ENCODE measurements at regions not wholly inside any gene's neighbourhood (a gene's known extent, or its start where the extent isn't known, plus 50 kb on each side); places are given as distances from the start of the nearest gene placed in this dataset.

GRCh38 chr19:32018014-32018413, 327.4 kb upstream of the ZNF507 start:
- no peak for ATAC-seq
- WGBS, 2 donors (ENCODE audit: low coverage in 1 of 2): 0 to 46% methylated on average over 1 to 6 of the region's 6 CpGs
- Histone ChIP-seq H3K27me3 (peaks cover 2% of the 10 kb centered on the region), H3K27ac (no peak overlapping the region), H3K36me3 (no peaks in the 10 kb centered on the region), H3K4me3 (no peak overlapping the region), H3K4me1 (peaks cover 0 to 5% (median 0%) of the 10 kb centered on the region in 3 donors), H3K9me3 (no peaks in the 10 kb centered on the region)
- no peak for TF ChIP-seq POLR2A (IDR thresholded peaks at IDR 0.05)
- TF ChIP-seq EP300 (IDR thresholded peaks at IDR 0.05): no peak
- peak; percentile 28 for TF ChIP-seq POLR2AphosphoS5 (IDR thresholded peaks at IDR 0.05)

- Histone ChIP-seq H3K4me1 (peaks cover 0 to 7% (median 0%) of the 10 kb centered on the region in 3 donors), H3K9me3 (no peaks in the 10 kb centered on the region), H3K27ac (no peak overlapping the region), H3K27me3 (peaks cover 7% of the 10 kb centered on the region), H3K4me3 (no peak overlapping the region), H3K36me3 (no peaks in the 10 kb centered on the region)
- 86 to 88% methylated on average over 2 of the region's 2 CpGs for WGBS, 2 donors (ENCODE audit: low coverage in 1 of 2)
- ATAC-seq: no peak
- TF ChIP-seq POLR2AphosphoS5 (IDR thresholded peaks at IDR 0.05) (no peak), POLR2A (IDR thresholded peaks at IDR 0.05) (no peak), CTCF (IDR thresholded peaks at IDR 0.05) (no peak), EP300 (IDR thresholded peaks at IDR 0.05) (no peak)
Observed at GRCh38 chr19:32020538-32020937, 324.9 kb upstream of the ZNF507 start.

GRCh38 chr19:32022044-32022640, 323.3 kb upstream of the ZNF507 start:
- H3K27me3 ChIP-seq: peaks cover 12% of the 10 kb centered on the region
- ATAC-seq: no peak
- no peak overlapping the region for H3K4me3 ChIP-seq
- no peaks in the 10 kb centered on the region for H3K36me3 ChIP-seq
- H3K27ac ChIP-seq: no peak overlapping the region
- TF ChIP-seq POLR2A (IDR thresholded peaks at IDR 0.05) (no peak), POLR2AphosphoS5 (IDR thresholded peaks at IDR 0.05) (no peak), CTCF (IDR thresholded peaks at IDR 0.05) (no peak), EP300 (IDR thresholded peaks at IDR 0.05) (no peak)
- peaks cover 0 to 7% (median 0%) of the 10 kb centered on the region in 3 donors for H3K4me1 ChIP-seq
- H3K9me3 ChIP-seq: no peaks in the 10 kb centered on the region
- 20 to 40% methylated on average over 6 to 7 of the region's 9 CpGs for WGBS, 2 donors (ENCODE audit: low coverage in 1 of 2)

- no peaks in the 10 kb centered on the region for H3K36me3 ChIP-seq
- H3K4me1 ChIP-seq: peaks cover 0 to 7% (median 0%) of the 10 kb centered on the region in 3 donors
- WGBS, 2 donors (ENCODE audit: low coverage in 1 of 2): 23 to 40% methylated on average over 12 to 21 of the region's 29 CpGs
- no peak overlapping the region for H3K4me3 ChIP-seq
- TF ChIP-seq POLR2A (IDR thresholded peaks at IDR 0.05): no peak
- TF ChIP-seq POLR2AphosphoS5 (IDR thresholded peaks at IDR 0.05): no peak
- no peak for TF ChIP-seq EP300 (IDR thresholded peaks at IDR 0.05)
- no peak for TF ChIP-seq CTCF (IDR thresholded peaks at IDR 0.05)
- H3K27ac ChIP-seq: no peak overlapping the region
- H3K27me3 ChIP-seq: peaks cover 20% of the 10 kb centered on the region
- no peak for ATAC-seq
- no peaks in the 10 kb centered on the region for H3K9me3 ChIP-seq
Observed at GRCh38 chr19:32022731-32023563, 322.5 kb upstream of the ZNF507 start.

- Histone ChIP-seq H3K9me3 (no peaks in the 10 kb centered on the region), H3K4me3 (no peak overlapping the region), H3K27me3 (peaks cover 25% of the 10 kb centered on the region), H3K4me1 (peaks cover 0 to 7% (median 0%) of the 10 kb centered on the region in 3 donors), H3K36me3 (no peaks in the 10 kb centered on the region), H3K27ac (no peak overlapping the region)
- no peak for TF ChIP-seq POLR2AphosphoS5 (IDR thresholded peaks at IDR 0.05)
- no peak for TF ChIP-seq CTCF (IDR thresholded peaks at IDR 0.05)
- TF ChIP-seq POLR2A (IDR thresholded peaks at IDR 0.05): no peak
- TF ChIP-seq EP300 (IDR thresholded peaks at IDR 0.05): no peak
- ATAC-seq: no peak
- 72 to 73% methylated on average over 2 to 3 of the region's 6 CpGs for WGBS, 2 donors (ENCODE audit: low coverage in 1 of 2)
Observed at GRCh38 chr19:32023564-32023832, 321.9 kb upstream of the ZNF507 start.

Data from gastroesophageal sphincter (tissue), 4 donors.